Common myeloid progenitor, CD34-positive (primary cell): ENCODE measurements at regions not wholly inside any gene's neighbourhood (a gene's known extent, or its start where the extent isn't known, plus 50 kb on each side); places are given as distances from the start of the nearest gene placed in this dataset.
A peak's percentile ranks its signal among the peaks of the same experiment; 100 is the strongest.

Experiments used
- CTCF ChIA-PET: fragments of 350-600 bp; sonication (Branson Sonifier 250); formaldehyde crosslinking; loops from one replicate; lab custom pipeline; 2021; ENCODE audit warnings: antibody characterized with exemption; lab: Charles Lee
- POLR2A ChIA-PET: fragments of 350-600 bp; sonication (Branson Sonifier 250); formaldehyde crosslinking; loops from one replicate; lab custom pipeline; 2021; ENCODE audit warnings: antibody characterized with exemption; lab: Charles Lee
- DNase-seq, 3 donors: peaks; one replicate each; pipeline versions ENCODE4 v3.0.0 to v3.0.0-alpha.2; 2013
- H3K27ac ChIP-seq, 2 experiments: 1 replicate in 1 of 2; 2 replicates in 1 of 2; pipeline ENCODE4 v1.7.0; 2013; ENCODE audit warnings: inconsistent platforms in 2 of 2, low read length in 2 of 2, mild to moderate bottlenecking in 2 of 2, low read depth in 1 of 2, moderate library complexity in 1 of 2; ENCODE audit not compliant: severe bottlenecking in 2 of 2, insufficient read depth in 1 of 2, poor library complexity in 1 of 2
- H3K27me3 ChIP-seq, 5 experiments: replicated peaks in 2 of 5; 1 replicate in 3 of 5; 2 replicates in 2 of 5; pipeline versions ENCODE4 v1.6.1 to v1.7.0; 2013; ENCODE audit warnings: low read length in 4 of 5, mild to moderate bottlenecking in 2 of 5, moderate library complexity in 2 of 5, inconsistent platforms in 1 of 5; ENCODE audit not compliant: insufficient read depth in 5 of 5, control insufficient read depth in 4 of 5
- H3K36me3 ChIP-seq, 4 experiments: 1 replicate in 2 of 4; 2 replicates in 2 of 4; pipeline versions ENCODE4 v1.6.1 to v1.7.0; 2013; ENCODE audit warnings: low read length in 3 of 4, control low read depth in 1 of 4, mild to moderate bottlenecking in 1 of 4; ENCODE audit not compliant: control insufficient read depth in 4 of 4, insufficient read depth in 4 of 4
- H3K4me1 ChIP-seq, 4 experiments: 1 replicate in 3 of 4; 2 replicates in 1 of 4; pipeline versions ENCODE4 v1.6.1 to v1.7.1; 2013; ENCODE audit warnings: low read length in 3 of 4, mild to moderate bottlenecking in 3 of 4, control low read depth in 1 of 4, inconsistent platforms in 1 of 4, moderate library complexity in 1 of 4; ENCODE audit not compliant: control insufficient read depth in 4 of 4, insufficient read depth in 4 of 4; ENCODE audit errors: control extremely low read depth in 1 of 4
- H3K4me3 ChIP-seq, 7 experiments: 1 replicate in 4 of 7; 2 replicates in 3 of 7; pipeline versions ENCODE4 v1.5.1 to v1.7.0; 2013; ENCODE audit warnings: mild to moderate bottlenecking in 7 of 7, low read length in 6 of 7, moderate library complexity in 6 of 7, inconsistent platforms in 2 of 7, low read depth in 2 of 7, control low read depth in 1 of 7; ENCODE audit not compliant: insufficient read depth in 4 of 7, control insufficient read depth in 1 of 7; ENCODE audit errors: extremely low read depth in 1 of 7
- H3K9me3 ChIP-seq, 5 experiments: 1 replicate in 4 of 5; 2 replicates in 1 of 5; pipeline versions ENCODE4 v1.6.1 to v1.7.1; 2013; ENCODE audit warnings: low read length in 4 of 5, mild to moderate bottlenecking in 2 of 5, inconsistent platforms in 1 of 5, low read depth in 1 of 5, moderate library complexity in 1 of 5; ENCODE audit not compliant: control insufficient read depth in 4 of 5, insufficient read depth in 2 of 5; ENCODE audit errors: control extremely low read depth in 1 of 5
- WGBS: methylation state at CpG from one replicate; pipeline ENCODE4 v1.1.5; 2013; ENCODE audit not compliant: insufficient coverage; 5-methylcytosine and 5-hydroxymethylcytosine counted together

DNA sequence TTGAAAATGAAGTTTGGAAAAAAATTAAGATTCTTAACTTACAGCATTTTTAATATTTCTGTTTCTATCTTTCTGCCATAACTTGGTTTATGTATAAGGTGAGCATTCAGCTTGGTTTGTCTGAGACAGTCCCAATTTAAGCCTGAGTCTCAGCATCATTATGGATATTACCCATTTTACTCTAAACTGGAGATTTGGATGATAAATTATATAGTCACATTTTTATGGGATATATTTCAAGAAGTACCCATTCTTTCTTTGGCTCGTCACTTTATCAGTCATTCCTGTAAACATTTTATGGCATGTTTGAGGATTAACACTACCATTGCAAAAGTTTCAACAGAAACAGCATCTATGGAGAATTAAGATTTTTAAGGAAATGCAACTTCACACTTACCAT lies 1129.0 kb upstream of the PCDH9 start:
- no peaks in the 10 kb centered on the region for H3K4me1 ChIP-seq
- ChIA-PET POLR2A (no interaction called here), CTCF (no interaction called here)
- no peak for DNase-seq
- H3K27me3 ChIP-seq = no peaks in the 10 kb centered on the region
- H3K4me3 ChIP-seq = no peak overlapping the region
- no peaks in the 10 kb centered on the region for H3K36me3 ChIP-seq
- WGBS = no CpG with 5 or more reads among the region's 1 CpG
- H3K9me3 ChIP-seq = no peaks in the 10 kb centered on the region
- no peak overlapping the region for H3K27ac ChIP-seq

DNA sequence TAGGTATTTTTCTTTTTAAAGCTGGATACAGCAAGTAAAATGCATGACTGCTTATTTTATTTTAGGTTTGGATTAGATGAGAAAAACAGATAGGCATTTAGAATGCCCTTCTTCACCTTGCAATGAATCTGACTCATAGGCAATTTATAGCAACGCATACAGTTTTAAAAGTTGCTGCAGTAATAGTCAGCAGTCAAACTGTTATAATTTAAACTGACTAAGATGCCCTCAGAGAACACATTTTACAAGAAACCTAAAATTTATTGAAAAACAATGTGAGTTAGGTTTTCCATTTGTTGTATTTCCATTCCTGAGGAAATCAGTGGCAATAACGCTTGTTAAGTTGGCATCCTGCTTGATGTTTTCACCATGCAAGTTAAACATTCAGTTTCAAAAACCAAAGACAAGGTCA lies 1128.2 kb upstream of the PCDH9 start:
- no peak overlapping the region for H3K4me3 ChIP-seq
- WGBS = 100% methylated on average over 2 of the region's 2 CpGs

DNA sequence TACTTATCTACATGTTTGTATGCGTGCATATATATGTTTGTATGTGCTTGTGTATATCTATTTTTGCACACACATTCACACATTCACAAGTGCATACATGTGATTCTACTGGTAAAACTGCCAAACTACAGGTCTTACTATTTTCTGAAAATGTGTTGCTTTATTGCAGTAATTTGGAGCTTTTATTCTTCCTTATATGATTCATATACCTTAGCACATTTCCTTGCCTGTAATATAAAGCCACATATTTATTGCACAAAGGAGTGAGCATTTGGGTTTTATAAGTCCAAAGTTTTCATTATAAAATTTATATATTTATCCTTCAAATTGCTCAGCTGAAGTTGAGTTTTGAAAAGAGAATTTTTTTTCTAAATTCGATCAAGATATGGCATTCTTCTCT lies 1120.4 kb upstream of the PCDH9 start:
- ChIA-PET CTCF (no interaction called here), POLR2A (no interaction called here)
- Histone ChIP-seq H3K9me3 (no peaks in the 10 kb centered on the region), H3K27ac (no peak overlapping the region), H3K4me3 (no peak overlapping the region), H3K36me3 (no peaks in the 10 kb centered on the region), H3K27me3 (no peaks in the 10 kb centered on the region), H3K4me1 (no peaks in the 10 kb centered on the region)
- no CpG with 5 or more reads among the region's 2 CpGs for WGBS
- no peak for DNase-seq

More for the DNA sequence above, 1128.2 kb upstream of the PCDH9 start:
- H3K27ac ChIP-seq = no peak overlapping the region
- H3K9me3 ChIP-seq = no peaks in the 10 kb centered on the region
- ChIA-PET POLR2A (no interaction called here), CTCF (no interaction called here)
- H3K4me1 ChIP-seq = no peaks in the 10 kb centered on the region
- no peaks in the 10 kb centered on the region for H3K36me3 ChIP-seq
- no peaks in the 10 kb centered on the region for H3K27me3 ChIP-seq
- DNase-seq = no peak

DNA sequence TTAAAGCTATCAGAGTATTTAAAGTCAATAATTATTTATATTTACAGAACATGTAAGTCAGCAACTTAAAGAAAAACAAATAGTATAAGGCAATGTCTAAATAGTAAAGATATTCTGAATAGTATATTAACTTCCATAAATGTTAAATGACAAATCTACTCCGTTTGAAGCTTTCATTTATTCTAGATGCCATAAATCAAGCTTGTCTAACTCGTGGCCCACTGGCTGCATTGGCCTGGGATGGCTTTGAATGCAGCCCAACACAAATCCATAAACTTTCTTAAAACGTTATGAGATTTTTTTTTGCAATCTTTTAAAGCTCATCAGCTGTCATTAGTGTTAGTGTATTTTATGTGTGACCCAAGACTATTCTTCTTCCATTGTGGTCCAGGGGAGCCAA lies 1117.1 kb upstream of the PCDH9 start:
- Histone ChIP-seq H3K9me3 (peaks cover 0 to 7% (median 0%) of the 10 kb centered on the region in 5 experiments), H3K36me3 (no peaks in the 10 kb centered on the region), H3K27ac (no peak overlapping the region), H3K4me3 (no peak overlapping the region), H3K27me3 (no peaks in the 10 kb centered on the region), H3K4me1 (no peaks in the 10 kb centered on the region)
- POLR2A ChIA-PET = no interaction called here
- CTCF ChIA-PET = no interaction called here
- whole genome bisulfite sequencing = 67% methylated on average over 2 of the region's 3 CpGs
- DNase-seq = no peak

DNA sequence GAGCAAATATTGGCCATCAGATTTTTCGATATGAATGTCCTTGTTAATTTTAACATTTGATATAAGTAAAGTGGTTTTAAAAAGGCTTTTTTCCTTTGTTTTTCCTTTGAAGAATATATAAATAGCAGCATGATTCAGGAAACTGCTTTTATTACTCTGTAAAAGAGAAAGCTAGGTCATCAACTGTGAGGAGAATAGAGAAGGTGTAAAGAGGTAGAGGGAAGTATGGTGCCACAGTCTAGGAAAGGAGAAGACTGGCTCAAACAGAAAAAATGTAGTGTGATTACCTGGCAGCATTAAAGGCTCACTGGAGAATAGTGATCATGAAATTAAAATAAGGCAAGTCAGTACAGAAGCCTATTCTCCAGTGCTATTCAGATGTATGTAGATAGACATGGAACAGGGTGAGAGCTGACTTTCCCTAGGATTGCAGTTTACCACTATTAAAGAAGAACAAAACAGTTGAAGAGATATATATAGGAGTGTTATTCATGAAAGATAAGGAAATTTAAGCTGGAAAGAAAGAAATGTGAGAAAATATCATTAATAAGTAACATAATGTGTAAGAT lies 1115.9 kb upstream of the PCDH9 start:
- H3K27me3 ChIP-seq = no peaks in the 10 kb centered on the region
- H3K36me3 ChIP-seq = no peaks in the 10 kb centered on the region
- DNase-seq = no peak
- no peak overlapping the region for H3K4me3 ChIP-seq
- H3K27ac ChIP-seq = no peak overlapping the region
- no peaks in the 10 kb centered on the region for H3K4me1 ChIP-seq
- H3K9me3 ChIP-seq = peaks cover 0 to 7% (median 2%) of the 10 kb centered on the region in 5 experiments
- CTCF ChIA-PET = no interaction called here
- POLR2A ChIA-PET = no interaction called here
- no CpG with 5 or more reads among the region's 1 CpG for WGBS

DNA sequence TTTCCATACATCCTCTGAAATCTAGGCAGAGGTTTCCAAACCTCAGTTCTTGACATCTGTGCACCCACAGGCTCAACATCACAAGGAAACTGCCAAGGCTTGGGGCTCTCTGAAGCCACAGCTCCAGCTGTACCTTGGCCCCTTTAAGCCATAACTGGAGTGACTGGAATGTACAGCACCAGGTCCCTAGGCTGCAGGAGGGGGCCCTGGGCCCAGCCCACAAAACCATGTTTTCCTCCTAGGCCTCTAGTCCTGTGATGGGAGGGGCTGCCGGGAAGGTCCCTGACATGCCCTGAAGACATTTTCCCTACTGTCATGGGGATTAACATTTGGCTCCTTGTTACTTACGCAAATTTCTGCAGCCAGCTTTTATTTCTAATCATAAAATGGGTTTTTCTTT lies 1093.0 kb upstream of the PCDH9 start:
- WGBS = 100% methylated on average over 1 of the region's 2 CpGs
- Histone ChIP-seq H3K9me3 (peaks cover 0 to 10% (median 0%) of the 10 kb centered on the region in 5 experiments), H3K27ac (no peak overlapping the region), H3K4me3 (no peak overlapping the region), H3K36me3 (no peaks in the 10 kb centered on the region), H3K4me1 (no peaks in the 10 kb centered on the region), H3K27me3 (no peaks in the 10 kb centered on the region)
- POLR2A ChIA-PET = no interaction called here
- CTCF ChIA-PET = no interaction called here
- no peak for DNase-seq

DNA sequence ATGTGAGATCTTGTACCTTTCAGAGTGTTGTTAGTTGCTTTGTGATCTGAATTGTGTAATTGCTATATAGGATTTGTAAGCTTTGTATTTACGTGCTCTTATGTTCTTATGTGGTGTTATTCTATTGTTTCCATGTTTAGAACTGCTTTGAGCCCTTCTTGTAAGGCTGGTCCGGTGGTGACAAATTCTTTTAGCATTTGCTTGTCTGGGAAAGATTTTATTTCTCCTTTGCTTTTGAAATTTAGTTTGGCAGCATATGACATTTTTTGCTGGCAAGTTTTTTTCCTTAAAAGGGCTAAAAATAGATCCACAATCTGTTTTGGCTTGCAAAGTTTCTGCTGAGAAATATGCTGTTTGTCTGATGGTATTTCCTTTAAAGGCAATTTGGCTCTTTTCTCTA lies 1089.2 kb upstream of the PCDH9 start:
- WGBS = 95% methylated on average over 2 of the region's 2 CpGs
- POLR2A ChIA-PET = no interaction called here
- Histone ChIP-seq H3K9me3 (peaks cover 0 to 10% (median 0%) of the 10 kb centered on the region in 5 experiments), H3K27me3 (no peaks in the 10 kb centered on the region), H3K4me3 (no peak overlapping the region), H3K4me1 (no peaks in the 10 kb centered on the region), H3K36me3 (no peaks in the 10 kb centered on the region), H3K27ac (no peak overlapping the region)
- DNase-seq = peak in 1 of 3 donors; percentile 6
- CTCF ChIA-PET = no interaction called here
